PC-9 (cell line): ENCODE measurements at regions not wholly inside any gene's neighbourhood (a gene's known extent, or its start where the extent isn't known, plus 50 kb on each side); places are given as distances from the start of the nearest gene placed in this dataset.

Source experiments
- CTCF ChIP-seq: fragments of 200-600 bp; sonication (generic); conservative IDR thresholded peaks from 2 replicates; pipeline ENCODE4 v1.6.1; 2017; ENCODE audit warnings: mixed run types, antibody characterized with exemption, mild to moderate bottlenecking, moderate library complexity
- EZH2 ChIP-seq: fragments of 200-600 bp; sonication (generic); IDR thresholded peaks from 2 replicates; pipeline ENCODE4 v1.8.0; 2017; ENCODE audit warnings: antibody characterized with exemption, low read depth

- no peak for TF ChIP-seq CTCF
- no peak for TF ChIP-seq EZH2
Measured at GRCh38 chr2:223108351-223109050, 56.5 kb downstream of the KCNE4 start.
